GM13977 (cell line): ENCODE measurements at regions not wholly inside any gene's neighbourhood (a gene's known extent, or its start where the extent isn't known, plus 50 kb on each side); places are given as distances from the start of the nearest gene placed in this dataset.
"Not testable (repeated sequence)": the region's sequence is repeated elsewhere in the genome, so short reads cannot be mapped to it uniquely, and the experiment has no call there.

Experiments
- DNase-seq: peaks from one replicate; pipeline ENCODE4 v3.0.0; 2012; ENCODE audit warnings: low spot score
- in situ Hi-C: fragments of 300-500 bp; cut with MboI; formaldehyde crosslinking; loops from one replicate; pipeline ENCODE4 v1.12.0; 2022; ENCODE audit warnings: low sequenced_read_pairs, low pct_unique_long_range_greater_than_20kb, mixed read lengths, inconsistent platforms; ENCODE audit not compliant: unreplicated experiment
- TF ChIP-seq, protein P1 (sequence below): IDR thresholded peaks from 2 replicates; pipeline ENCODE4 v1.5.1; 2012; ENCODE audit warnings: mild to moderate bottlenecking, control low read depth; ENCODE audit not compliant: insufficient read depth; ENCODE audit errors: extremely low read depth, missing control alignments

DNA sequence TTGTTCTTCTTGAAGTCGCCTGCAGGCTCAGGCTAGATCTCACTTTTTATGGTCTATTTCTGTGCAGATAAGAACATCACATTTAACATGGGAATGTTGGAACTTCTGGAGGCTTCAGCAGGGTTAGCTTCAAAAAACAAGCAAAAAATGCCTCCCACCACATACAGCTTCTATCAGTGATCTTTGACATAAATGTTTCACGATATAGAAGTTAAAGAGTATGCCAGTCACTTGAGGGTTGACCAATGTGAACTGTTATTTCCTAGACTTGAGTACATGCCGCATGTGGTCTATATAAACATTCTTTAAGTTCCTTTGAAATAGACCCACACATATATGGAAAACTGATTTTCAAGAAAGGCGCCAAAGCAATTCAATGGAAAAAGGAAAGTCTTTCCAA, 219.2 kb upstream of the KLF14 start:
- in situ Hi-C loops = no loop called here
- TF ChIP-seq, protein P1, sequence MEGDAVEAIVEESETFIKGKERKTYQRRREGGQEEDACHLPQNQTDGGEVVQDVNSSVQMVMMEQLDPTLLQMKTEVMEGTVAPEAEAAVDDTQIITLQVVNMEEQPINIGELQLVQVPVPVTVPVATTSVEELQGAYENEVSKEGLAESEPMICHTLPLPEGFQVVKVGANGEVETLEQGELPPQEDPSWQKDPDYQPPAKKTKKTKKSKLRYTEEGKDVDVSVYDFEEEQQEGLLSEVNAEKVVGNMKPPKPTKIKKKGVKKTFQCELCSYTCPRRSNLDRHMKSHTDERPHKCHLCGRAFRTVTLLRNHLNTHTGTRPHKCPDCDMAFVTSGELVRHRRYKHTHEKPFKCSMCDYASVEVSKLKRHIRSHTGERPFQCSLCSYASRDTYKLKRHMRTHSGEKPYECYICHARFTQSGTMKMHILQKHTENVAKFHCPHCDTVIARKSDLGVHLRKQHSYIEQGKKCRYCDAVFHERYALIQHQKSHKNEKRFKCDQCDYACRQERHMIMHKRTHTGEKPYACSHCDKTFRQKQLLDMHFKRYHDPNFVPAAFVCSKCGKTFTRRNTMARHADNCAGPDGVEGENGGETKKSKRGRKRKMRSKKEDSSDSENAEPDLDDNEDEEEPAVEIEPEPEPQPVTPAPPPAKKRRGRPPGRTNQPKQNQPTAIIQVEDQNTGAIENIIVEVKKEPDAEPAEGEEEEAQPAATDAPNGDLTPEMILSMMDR = no peak
- DNase-seq = no peak

DNA sequence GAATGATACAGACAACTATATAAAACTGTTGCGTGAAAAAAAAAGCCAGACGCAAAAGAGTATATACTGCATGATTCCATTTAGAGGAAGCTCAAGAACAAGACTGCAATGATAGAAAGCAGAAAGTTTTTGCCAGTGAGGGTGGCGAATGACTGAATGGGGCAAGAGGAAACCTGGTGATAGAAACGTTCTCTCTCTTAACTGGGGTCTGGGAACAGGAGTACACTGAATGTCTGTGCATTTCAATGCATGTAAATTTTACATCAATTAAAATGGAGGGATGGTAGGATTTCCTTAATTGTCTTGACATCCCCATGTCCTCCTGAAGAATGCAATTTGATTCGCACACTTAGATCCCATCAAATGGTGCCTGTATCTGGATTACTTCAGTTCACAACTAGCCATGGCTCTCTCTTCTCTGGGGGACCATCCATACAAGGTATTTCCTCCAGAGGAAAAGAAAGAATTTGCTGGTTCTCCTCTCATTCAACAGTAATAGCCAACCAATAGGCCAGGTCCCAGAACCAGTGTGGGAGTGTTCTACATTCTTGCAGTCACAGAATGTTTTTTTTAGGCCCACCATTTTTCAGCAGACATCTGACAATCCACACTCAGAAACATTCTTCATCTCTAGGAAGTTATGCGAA, 221.0 kb upstream of the KLF14 start:
- no peak for DNase-seq
- TF ChIP-seq, protein P1 = no peak
- in situ Hi-C loops = no loop called here

DNA sequence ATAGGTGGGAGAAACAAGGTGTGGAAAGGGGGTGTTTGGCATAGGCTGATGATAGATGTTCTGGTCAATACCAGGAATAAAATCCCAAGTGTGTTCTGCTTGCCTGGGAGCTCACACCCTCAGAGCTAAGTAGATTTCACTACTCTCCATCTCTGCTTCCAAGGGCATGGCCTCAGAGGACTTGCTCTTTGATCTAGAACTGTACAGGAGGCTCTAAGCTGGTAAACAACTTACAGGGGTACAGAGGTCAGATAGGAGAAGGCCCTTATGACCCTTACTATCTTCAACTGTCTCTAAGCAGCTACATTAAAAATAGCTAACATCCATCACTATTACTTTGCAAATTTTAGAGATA, 221.5 kb upstream of the KLF14 start:
- in situ Hi-C loops = no loop called here
- DNase-seq = no peak
- TF ChIP-seq, protein P1 = no peak

DNA sequence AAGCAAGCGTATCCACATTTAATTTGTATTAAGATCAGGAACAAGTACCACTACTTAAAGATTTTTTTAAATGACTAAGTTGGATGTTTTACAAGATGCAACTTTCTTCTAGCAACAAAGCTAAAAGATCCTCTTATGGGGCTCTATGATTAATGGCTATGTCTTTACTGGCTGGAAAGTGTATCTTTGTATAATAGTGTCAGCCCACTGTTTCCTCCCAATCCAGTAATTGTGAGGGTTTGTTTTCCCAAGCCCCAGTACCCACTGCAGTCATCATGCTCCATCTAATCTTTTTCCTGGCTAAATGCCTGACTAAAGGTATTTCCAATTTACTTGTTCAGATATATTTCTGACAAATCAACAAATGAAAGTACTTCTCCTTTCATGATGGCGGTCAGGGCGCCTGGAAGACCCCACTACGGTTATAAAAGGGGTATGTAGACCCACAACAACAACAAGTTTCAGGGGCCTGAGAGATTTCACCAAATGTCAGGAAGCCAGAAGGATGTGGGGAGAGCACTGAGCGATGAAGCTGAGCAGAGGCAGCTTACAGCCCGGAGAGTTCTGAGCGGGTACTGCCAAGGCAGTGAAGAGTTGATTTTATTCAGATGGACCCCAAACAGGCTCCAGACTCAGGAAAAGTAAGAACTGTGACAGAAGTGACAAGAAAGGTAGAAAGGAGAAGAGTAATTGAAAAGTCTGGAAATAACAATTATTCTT, 222.6 kb upstream of the KLF14 start:
- TF ChIP-seq, protein P1 = no peak
- in situ Hi-C loops = no loop called here
- no peak for DNase-seq

DNA sequence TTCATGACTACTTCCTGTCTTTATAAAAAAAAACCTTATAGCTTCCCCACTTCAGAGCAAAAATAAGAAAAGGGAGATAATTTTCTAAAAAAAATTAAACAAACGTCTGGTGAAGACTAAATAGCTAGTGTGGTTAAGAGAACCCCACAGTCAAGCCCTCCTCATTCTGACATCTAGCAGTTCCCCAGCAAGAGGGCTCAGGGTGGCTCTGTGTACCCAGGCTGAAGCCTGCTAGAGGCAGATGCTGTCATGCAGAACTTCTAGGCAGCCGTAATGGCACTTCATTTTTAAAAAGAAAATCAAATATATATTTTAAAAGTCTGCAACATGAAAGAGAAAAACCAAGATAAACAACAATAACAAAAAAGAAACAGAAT, 223.1 kb upstream of the KLF14 start:
- in situ Hi-C loops = no loop called here
- TF ChIP-seq, protein P1 = no peak
- DNase-seq = no peak

DNA sequence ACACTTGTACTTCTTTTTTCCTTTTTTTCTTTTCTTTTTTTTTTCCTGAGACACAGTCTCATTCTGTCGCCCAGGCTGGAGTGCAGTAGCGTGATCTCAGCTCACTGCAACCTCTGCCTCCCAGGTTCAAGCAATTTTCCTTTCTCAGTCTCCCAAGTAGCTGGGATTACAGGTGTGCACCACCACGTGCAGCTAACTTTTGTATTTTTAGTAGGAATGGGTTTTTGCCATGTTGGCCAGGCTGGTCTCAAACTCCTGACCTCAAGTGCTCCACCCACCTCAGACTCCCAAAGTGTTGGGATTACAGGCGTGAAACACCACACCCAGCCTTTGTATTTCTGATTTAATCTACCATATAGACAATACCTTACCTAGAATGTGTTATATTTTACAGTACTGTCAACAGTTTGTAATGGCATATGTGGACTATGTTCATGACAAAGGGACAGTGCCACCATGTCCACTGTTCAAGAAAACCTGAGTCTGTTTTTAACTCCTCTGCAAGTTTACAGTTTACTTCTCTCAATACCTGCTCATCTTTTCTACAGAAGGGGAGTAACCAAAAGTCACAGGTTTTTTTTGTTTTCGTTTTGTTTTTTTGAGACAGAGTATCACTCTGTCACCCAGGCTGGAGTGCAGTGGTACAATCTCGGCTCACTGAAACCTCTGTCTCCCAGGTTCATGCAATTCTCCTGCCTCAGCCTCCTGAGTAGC, 223.9 kb upstream of the KLF14 start:
- in situ Hi-C loops = not testable (repeated sequence)

DNA sequence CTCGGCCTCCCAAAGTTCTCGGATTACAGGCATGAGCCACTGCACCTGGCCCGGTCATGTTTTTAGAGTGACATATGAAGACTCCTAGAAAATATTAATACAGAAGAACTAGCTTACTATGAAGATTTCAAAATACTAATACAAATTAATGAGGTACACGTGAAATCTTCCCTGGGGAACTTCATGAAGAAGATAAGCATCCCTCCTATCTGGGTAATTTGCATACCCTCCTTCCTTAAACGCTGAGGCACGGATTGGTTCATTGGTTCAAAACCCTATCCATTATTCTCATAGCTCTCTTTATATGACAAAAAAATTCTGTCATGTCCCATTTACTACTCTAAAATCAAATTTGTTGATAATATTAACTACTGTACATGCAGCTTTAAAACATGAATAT, 224.8 kb upstream of the KLF14 start:
- no peak for DNase-seq
- in situ Hi-C loops = no loop called here
- TF ChIP-seq, protein P1 = no peak

More for the DNA sequence above, 223.9 kb upstream of the KLF14 start:
- DNase-seq = not testable (repeated sequence)
